ENCODE measurements at regions not wholly inside any gene's neighbourhood (a gene's known extent, or its start where the extent isn't known, plus 50 kb on each side); places are given as distances from the start of the nearest gene placed in this dataset.

GRCh38 chr16:35249051-35249450 lies 1789.6 kb downstream of the TP53TG3F start:
- H3K4me3 Mint-ChIP-seq, result no peak overlapping the region
- H3K9me3 Mint-ChIP-seq, result peaks cover 2% of the 10 kb centered on the region
- no peaks in the 10 kb centered on the region for H3K36me3 Mint-ChIP-seq
- no peak overlapping the region for H3K27ac Mint-ChIP-seq
- DNase-seq, result no peak
- no peaks in the 10 kb centered on the region for H3K27me3 Mint-ChIP-seq
- H3K4me1 Mint-ChIP-seq, result no peaks in the 10 kb centered on the region

- H3K27me3 Mint-ChIP-seq, result no peaks in the 10 kb centered on the region
- peaks cover 9% of the 10 kb centered on the region for H3K9me3 Mint-ChIP-seq
- no peak for DNase-seq
- no peaks in the 10 kb centered on the region for H3K36me3 Mint-ChIP-seq
- no peak overlapping the region for H3K27ac Mint-ChIP-seq
- no peaks in the 10 kb centered on the region for H3K4me1 Mint-ChIP-seq
- no peak overlapping the region for H3K4me3 Mint-ChIP-seq
Measured at GRCh38 chr16:35252356-35252936, 1793.0 kb downstream of the TP53TG3F start.

- no peaks in the 10 kb centered on the region for H3K27me3 Mint-ChIP-seq
- H3K4me3 Mint-ChIP-seq, result no peak overlapping the region
- H3K27ac Mint-ChIP-seq, result no peak overlapping the region
- no peaks in the 10 kb centered on the region for H3K4me1 Mint-ChIP-seq
- no peak for DNase-seq
- peaks cover 12% of the 10 kb centered on the region for H3K9me3 Mint-ChIP-seq
- no peaks in the 10 kb centered on the region for H3K36me3 Mint-ChIP-seq
Measured at GRCh38 chr16:35255186-35255803, 1795.9 kb downstream of the TP53TG3F start.

DNA sequence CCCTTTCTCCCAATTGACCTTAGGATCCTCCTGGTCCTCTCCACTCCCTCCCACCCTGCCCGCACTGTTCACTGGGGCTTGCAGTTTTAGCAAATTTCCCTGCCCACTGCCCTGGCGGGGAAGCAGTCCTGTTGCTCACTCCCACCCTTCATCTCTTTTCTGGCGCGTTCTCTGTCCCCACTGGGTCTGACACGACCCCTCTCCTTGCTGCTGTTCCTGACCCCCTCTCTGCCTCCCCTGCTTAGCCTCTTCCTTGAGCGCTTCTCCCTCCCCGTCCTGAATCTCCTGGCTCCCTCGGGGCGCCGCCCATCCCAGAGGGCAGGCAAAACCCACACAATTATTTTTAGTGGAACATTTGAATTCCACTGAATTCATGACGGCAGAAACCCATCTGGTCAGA lies 1796.4 kb downstream of the TP53TG3F start:
- Mint-ChIP-seq H3K4me1 (no peaks in the 10 kb centered on the region), H3K27ac (no peak overlapping the region), H3K36me3 (no peaks in the 10 kb centered on the region), H3K9me3 (peaks cover 15% of the 10 kb centered on the region), H3K4me3 (no peak overlapping the region), H3K27me3 (no peaks in the 10 kb centered on the region)
- DNase-seq, result no peak

DNA sequence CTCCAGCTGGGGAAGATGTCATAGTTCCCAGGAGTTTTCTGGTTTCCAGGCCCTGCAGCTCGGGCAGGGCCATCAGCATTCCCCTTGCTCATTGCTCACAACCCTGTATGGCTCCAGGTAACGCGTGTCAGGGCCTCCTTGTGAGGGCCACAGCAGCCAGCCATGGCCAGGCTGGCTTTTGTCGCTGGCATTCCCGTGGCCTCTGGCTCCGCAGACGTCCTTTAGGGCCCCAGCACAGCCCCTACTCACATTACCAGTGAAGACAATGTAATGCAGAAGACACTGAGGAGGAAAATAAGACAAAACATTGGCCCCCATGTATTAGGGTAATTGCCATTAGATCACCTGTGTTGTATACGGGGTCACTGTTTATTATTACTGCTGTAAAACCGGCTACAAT lies 1799.0 kb downstream of the TP53TG3F start:
- Mint-ChIP-seq H3K27me3 (no peaks in the 10 kb centered on the region), H3K4me3 (no peak overlapping the region), H3K27ac (no peak overlapping the region), H3K9me3 (peaks cover 16% of the 10 kb centered on the region), H3K4me1 (no peaks in the 10 kb centered on the region), H3K36me3 (no peaks in the 10 kb centered on the region)
- DNase-seq, result no peak

- Mint-ChIP-seq H3K4me3 (no peak overlapping the region), H3K9me3 (peaks cover 16% of the 10 kb centered on the region), H3K36me3 (no peaks in the 10 kb centered on the region), H3K4me1 (no peaks in the 10 kb centered on the region), H3K27ac (no peak overlapping the region), H3K27me3 (no peaks in the 10 kb centered on the region)
- DNase-seq, result no peak
Measured at GRCh38 chr16:35295856-35296255, 1836.4 kb downstream of the TP53TG3F start.

GRCh38 chr16:35296962-35297653 lies 1837.7 kb downstream of the TP53TG3F start:
- no peaks in the 10 kb centered on the region for H3K4me1 Mint-ChIP-seq
- no peak overlapping the region for H3K4me3 Mint-ChIP-seq
- DNase-seq, result no peak
- peaks cover 9% of the 10 kb centered on the region for H3K9me3 Mint-ChIP-seq
- no peak overlapping the region for H3K27ac Mint-ChIP-seq
- no peaks in the 10 kb centered on the region for H3K27me3 Mint-ChIP-seq
- H3K36me3 Mint-ChIP-seq, result no peaks in the 10 kb centered on the region

- no peaks in the 10 kb centered on the region for H3K4me1 Mint-ChIP-seq
- no peaks in the 10 kb centered on the region for H3K36me3 Mint-ChIP-seq
- no peaks in the 10 kb centered on the region for H3K9me3 Mint-ChIP-seq
- H3K27me3 Mint-ChIP-seq, result no peaks in the 10 kb centered on the region
- DNase-seq, result no peak
- no peak overlapping the region for H3K4me3 Mint-ChIP-seq
- no peak overlapping the region for H3K27ac Mint-ChIP-seq
Measured at GRCh38 chr16:35298460-35299243, 1839.2 kb downstream of the TP53TG3F start.

- Mint-ChIP-seq H3K27me3 (no peaks in the 10 kb centered on the region), H3K9me3 (peaks cover 11% of the 10 kb centered on the region), H3K4me3 (no peak overlapping the region), H3K4me1 (no peaks in the 10 kb centered on the region), H3K36me3 (no peaks in the 10 kb centered on the region), H3K27ac (no peak overlapping the region)
- no peak for DNase-seq
Measured at GRCh38 chr16:35302859-35303258, 1843.4 kb downstream of the TP53TG3F start.

DNA sequence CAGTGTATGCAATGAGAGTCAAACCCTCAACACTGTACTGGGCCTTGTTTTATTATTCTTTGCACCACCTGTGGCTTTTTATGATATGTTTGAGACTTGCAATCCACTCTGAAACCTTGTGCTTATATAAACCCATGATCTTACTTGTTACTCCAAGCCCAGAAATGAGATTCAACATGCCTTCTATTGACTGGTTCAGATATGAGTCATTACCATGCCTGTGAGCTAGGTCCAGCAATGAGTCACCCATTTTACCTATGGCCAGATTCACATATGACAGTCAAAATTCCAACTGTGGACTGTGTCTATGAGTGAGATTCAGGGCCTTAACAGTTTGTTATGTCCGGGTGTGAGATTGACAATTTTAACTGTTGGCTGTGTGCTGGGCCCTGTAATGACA lies 1846.1 kb downstream of the TP53TG3F start:
- H3K27me3 Mint-ChIP-seq, result no peaks in the 10 kb centered on the region
- peaks cover 14% of the 10 kb centered on the region for H3K9me3 Mint-ChIP-seq
- no peak overlapping the region for H3K27ac Mint-ChIP-seq
- no peak overlapping the region for H3K4me3 Mint-ChIP-seq
- H3K36me3 Mint-ChIP-seq, result no peaks in the 10 kb centered on the region
- DNase-seq, result no peak
- no peaks in the 10 kb centered on the region for H3K4me1 Mint-ChIP-seq

- no peaks in the 10 kb centered on the region for H3K27me3 Mint-ChIP-seq
- H3K36me3 Mint-ChIP-seq, result no peaks in the 10 kb centered on the region
- H3K4me1 Mint-ChIP-seq, result no peaks in the 10 kb centered on the region
- H3K4me3 Mint-ChIP-seq, result no peak overlapping the region
- no peak for DNase-seq
- H3K27ac Mint-ChIP-seq, result no peak overlapping the region
- peaks cover 14% of the 10 kb centered on the region for H3K9me3 Mint-ChIP-seq
Measured at GRCh38 chr16:35306915-35307314, 1847.5 kb downstream of the TP53TG3F start.

GRCh38 chr16:35308674-35309073 lies 1849.3 kb downstream of the TP53TG3F start:
- H3K9me3 Mint-ChIP-seq, result peaks cover 14% of the 10 kb centered on the region
- H3K27ac Mint-ChIP-seq, result no peak overlapping the region
- no peak for DNase-seq
- no peaks in the 10 kb centered on the region for H3K27me3 Mint-ChIP-seq
- no peak overlapping the region for H3K4me3 Mint-ChIP-seq
- H3K4me1 Mint-ChIP-seq, result no peaks in the 10 kb centered on the region
- H3K36me3 Mint-ChIP-seq, result no peaks in the 10 kb centered on the region

DNA sequence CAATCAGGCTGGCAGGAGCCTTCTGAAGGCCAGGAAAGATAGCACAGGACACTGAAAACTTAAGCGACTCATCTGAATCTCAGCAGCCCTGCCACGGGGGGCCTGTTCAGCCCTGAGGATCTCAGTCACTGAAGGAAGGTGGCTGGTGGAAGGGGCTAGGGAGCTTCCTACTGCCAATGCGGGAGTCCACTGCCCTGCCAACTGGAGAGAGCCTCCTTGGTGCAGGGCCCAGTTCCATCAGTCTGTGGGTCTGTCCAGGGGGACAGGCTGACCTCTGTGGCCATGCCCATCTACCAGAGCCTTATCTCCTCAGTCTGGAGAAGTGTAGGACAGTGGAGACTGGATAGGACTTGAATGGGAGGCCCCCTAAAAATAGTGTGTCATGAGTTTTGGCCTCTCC lies 1851.6 kb downstream of the TP53TG3F start:
- Mint-ChIP-seq H3K4me3 (no peak overlapping the region), H3K4me1 (no peaks in the 10 kb centered on the region), H3K27ac (no peak overlapping the region), H3K9me3 (peaks cover 7% of the 10 kb centered on the region), H3K36me3 (no peaks in the 10 kb centered on the region), H3K27me3 (no peaks in the 10 kb centered on the region)
- DNase-seq, result no peak

DNA sequence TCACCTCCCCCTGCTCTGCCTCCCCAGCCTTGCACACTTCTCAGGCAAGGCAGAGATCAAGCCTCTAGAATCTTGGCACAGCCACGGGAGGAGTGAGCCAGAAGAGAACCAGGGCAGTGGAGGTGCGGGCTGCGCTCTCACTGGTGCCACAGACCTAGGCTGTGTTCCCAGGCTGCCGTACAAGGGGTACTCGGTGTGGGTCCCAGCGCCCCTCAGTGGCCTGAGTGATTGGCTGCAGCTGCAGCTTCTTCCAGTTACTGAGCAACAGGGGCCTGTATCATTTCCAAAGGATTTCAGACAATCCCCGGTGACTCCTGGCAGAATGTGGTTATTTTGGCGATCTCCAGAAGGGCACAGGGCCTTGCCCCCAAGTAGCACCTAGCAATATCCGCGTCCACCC lies 1852.1 kb downstream of the TP53TG3F start:
- Mint-ChIP-seq H3K9me3 (peaks cover 6% of the 10 kb centered on the region), H3K36me3 (no peaks in the 10 kb centered on the region), H3K4me1 (no peaks in the 10 kb centered on the region), H3K27me3 (no peaks in the 10 kb centered on the region), H3K4me3 (no peak overlapping the region), H3K27ac (no peak overlapping the region)
- DNase-seq, result no peak

DNA sequence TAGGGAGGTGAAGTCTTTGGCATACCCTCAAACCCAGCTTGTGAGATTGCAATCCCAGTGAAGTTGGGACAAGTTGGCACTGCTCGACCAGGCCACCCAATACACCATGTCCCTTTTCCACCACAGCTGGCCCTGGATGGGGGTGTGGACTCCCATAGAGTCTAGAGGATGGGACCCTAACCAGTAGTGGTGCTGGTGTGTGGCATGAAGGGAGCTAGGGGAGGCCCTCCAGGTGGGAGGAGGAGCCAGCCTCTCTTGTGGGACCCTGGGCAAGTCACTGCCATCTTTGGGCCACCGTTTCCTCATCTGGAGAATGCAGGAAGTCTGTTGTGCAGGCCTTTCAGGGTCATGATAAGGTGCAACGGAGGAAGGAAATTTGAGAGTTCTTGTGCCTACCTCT lies 1854.9 kb downstream of the TP53TG3F start:
- Mint-ChIP-seq H3K27me3 (no peaks in the 10 kb centered on the region), H3K4me1 (no peaks in the 10 kb centered on the region), H3K36me3 (no peaks in the 10 kb centered on the region), H3K4me3 (no peak overlapping the region), H3K9me3 (peaks cover 1% of the 10 kb centered on the region), H3K27ac (no peak overlapping the region)
- DNase-seq, result no peak

All from activated naive CD8-positive, alpha-beta T cell treated with anti-CD3 and anti-CD28 coated beads for 36 hours (primary cell).